OCI-LY7 (cell line): ENCODE measurements at regions not wholly inside any gene's neighbourhood (a gene's known extent, or its start where the extent isn't known, plus 50 kb on each side); places are given as distances from the start of the nearest gene placed in this dataset.

Source experiments
- EZH2phosphoT487 ChIP-seq: fragments of 200-600 bp; sonication (generic); IDR thresholded peaks from 2 replicates; pipeline ENCODE4 v1.6.1; 2018; ENCODE audit warnings: low read depth, borderline replicate concordance, mild to moderate bottlenecking, mixed run types, antibody characterized with exemption, low read length, moderate library complexity, mixed read lengths
- TF ChIP-seq, protein P1 (sequence below): fragments of 200-600 bp; sonication (generic); conservative IDR thresholded peaks from 2 replicates; pipeline ENCODE4 v1.5.1; 2014; ENCODE audit warnings: mild to moderate bottlenecking, antibody characterized with exemption, low read length, moderate library complexity, mixed read lengths

DNA sequence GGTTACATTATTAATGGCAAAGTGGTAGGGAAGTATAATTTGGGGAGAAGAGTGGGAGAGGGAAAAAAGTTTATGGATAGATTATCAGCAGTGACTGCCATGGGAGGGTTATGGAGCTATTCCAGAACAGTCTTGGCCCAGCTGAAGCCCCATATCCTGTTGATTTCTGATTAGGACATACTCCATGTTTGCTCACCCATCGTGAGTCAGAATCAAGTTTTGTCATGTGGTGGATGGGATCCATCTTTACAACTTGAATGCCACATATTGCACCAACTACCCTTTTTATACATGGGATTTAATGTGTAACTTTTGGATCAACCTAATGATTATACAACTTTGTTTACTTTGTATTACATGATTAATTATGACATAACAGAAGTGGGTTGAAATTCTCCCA lies 217.0 kb downstream of the HAO1 start:
- TF ChIP-seq, protein P1, sequence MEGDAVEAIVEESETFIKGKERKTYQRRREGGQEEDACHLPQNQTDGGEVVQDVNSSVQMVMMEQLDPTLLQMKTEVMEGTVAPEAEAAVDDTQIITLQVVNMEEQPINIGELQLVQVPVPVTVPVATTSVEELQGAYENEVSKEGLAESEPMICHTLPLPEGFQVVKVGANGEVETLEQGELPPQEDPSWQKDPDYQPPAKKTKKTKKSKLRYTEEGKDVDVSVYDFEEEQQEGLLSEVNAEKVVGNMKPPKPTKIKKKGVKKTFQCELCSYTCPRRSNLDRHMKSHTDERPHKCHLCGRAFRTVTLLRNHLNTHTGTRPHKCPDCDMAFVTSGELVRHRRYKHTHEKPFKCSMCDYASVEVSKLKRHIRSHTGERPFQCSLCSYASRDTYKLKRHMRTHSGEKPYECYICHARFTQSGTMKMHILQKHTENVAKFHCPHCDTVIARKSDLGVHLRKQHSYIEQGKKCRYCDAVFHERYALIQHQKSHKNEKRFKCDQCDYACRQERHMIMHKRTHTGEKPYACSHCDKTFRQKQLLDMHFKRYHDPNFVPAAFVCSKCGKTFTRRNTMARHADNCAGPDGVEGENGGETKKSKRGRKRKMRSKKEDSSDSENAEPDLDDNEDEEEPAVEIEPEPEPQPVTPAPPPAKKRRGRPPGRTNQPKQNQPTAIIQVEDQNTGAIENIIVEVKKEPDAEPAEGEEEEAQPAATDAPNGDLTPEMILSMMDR: no peak
- TF ChIP-seq EZH2phosphoT487: no peak
